GM18519 (cell line): ENCODE measurements at regions not wholly inside any gene's neighbourhood (a gene's known extent, or its start where the extent isn't known, plus 50 kb on each side); places are given as distances from the start of the nearest gene placed in this dataset.

Source experiments
- ATAC-seq: cut with Tn5 transposase; IDR thresholded peaks from one replicate; pipeline ENCODE4 v1.9.1; 2021; ENCODE audit warnings: mild to moderate bottlenecking, moderate library complexity; ENCODE audit not compliant: unreplicated experiment, low FRiP score

- ATAC-seq: no peak
Observed at GRCh38 chr7:21077602-21078001, 290.9 kb upstream of the SP8 start.

- ATAC-seq: no peak
Observed at GRCh38 chr7:21084286-21084685, 297.6 kb upstream of the SP8 start.

DNA sequence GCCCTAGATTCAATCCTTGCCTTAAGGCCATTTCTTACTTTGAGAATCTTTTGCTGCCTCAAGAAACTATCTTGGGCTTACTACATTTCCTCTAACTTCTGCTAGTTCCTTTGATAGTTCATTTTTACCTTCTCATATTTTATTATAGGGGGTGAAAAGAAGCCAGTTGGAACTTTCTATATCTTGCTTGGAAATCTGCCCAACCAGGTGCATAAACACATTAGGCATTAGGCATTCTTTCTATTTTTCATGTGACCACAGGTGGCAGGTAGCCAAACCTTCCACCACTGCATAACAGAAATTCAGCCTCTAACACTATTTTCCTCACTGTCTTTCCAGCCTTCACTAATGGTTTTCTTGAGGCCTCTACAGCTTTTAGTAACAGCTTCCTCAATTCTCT is 300.0 kb upstream of the SP8 start:
- ATAC-seq: no peak

GRCh38 chr7:21089653-21090052 is 303.0 kb upstream of the SP8 start:
- ATAC-seq: no peak

DNA sequence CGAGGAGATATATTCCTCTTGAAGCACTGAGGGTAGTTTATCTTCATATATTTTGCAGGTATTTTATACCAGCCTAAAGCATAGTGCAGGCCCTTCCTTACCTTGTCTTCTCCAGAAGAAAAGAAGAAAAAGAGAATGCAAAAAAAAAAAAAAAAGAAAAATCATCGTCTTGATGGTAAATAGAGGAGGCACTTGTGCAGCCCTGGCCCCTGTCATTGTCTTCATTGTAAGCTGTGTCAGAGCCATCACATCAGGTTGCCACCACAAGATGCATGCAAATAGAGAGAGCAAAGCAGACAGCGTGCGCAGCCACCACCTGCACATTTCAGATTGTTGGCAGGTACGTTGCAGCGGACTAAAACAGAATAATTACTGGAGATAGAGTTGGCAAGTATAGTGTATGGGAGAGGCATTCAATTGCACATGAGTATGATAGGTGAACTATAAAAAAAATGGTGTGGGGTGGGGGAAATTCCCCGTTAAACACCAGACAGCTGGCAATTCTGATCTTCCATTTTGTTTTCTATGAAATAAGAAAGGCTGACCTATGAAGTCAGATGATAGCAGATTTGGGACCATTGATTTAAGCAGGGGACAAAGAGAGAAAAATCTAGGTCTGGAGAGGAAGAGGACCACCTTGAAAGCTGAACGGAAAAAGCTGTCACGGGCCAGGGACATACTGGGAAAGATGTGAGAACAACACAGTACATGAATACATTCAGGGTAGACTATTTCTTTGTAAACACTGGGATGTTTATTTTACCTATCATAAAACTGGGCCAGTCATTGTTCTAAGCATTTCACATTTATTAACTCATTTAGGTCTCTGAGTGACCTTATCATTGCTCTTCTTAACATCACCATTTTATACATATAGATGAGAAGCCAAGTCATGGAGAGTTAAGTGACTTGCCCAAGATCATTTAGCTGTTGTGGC is 306.3 kb upstream of the SP8 start:
- ATAC-seq: no peak

- no peak for ATAC-seq
Observed at GRCh38 chr7:21094589-21094988, 307.9 kb upstream of the SP8 start.

- ATAC-seq: no peak
Observed at GRCh38 chr7:21099432-21099831, 312.7 kb upstream of the SP8 start.

GRCh38 chr7:21099955-21100354 is 313.3 kb upstream of the SP8 start:
- no peak for ATAC-seq

DNA sequence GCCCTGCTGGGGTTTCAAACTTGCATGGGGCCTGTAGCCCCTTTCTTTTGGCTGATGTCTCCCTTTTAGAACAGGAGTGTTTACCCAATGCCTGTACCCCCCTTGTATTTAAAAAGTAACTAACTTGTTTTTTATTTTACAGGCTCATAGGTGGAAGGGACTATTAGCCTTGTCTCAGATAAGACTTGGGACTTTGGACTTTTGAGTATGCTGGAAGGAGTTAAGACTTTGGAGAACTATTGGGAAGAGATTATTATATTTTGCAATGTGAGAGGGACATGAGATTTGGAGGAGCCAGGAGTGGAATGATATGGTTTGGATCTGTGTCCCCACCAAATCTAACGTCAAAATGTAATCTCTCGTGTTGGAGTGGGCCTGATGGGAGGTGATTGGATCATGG is 314.9 kb upstream of the SP8 start:
- ATAC-seq: no peak

DNA sequence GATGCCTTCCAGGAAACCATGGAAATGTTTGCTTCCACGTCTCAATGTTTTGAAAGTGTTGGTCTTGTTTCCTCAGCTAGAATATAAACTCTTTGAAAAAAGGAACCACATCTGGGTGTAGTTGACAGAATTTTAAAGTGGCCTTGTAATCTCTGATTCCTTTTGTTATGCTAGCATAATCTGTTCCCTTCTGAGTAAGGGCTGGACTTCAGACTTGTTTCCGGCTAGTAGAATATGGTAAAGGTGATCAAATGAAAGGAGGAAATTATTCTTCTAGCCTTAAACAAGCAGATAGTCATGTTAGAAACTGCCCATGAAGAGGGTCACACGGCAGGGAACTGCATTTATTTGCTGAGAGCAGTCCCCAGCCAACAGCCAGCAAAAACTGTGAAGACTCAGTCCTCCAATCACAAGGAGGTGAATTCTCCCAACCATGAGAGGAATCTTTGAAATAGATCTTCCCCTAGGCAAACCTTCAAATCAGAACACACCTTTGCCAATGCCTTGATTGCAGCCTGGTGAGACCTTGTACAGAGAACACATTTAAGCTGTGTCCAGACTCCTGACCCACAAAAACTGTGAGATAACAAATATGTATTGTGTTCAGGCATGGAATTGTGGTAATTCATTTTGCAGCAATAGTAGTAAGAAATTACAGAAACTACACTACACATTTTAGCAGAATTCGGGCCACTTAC is 316.9 kb upstream of the SP8 start:
- ATAC-seq: no peak

GRCh38 chr7:21104124-21104500 is 317.4 kb upstream of the SP8 start:
- ATAC-seq: no peak

DNA sequence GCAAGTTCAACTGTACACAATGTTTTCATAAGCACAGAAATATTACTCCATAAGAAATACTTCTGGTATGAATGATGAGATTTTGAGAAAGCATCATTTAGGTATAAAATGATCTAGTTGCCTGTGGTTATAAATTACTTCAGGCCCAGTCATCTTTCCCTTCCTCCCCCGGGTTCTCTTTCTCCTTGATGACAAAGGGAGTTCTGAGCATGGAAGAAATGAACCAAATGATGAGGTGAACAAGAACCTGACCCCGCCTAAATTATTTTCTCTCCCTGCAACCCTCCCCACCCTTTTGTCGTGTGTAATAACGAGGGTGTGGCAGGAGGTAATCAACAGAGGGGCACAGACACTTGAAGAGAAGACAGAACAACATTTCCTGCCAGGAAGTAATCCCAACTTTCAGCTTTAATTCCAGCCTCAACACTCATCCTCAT is 319.6 kb upstream of the SP8 start:
- ATAC-seq: no peak

DNA sequence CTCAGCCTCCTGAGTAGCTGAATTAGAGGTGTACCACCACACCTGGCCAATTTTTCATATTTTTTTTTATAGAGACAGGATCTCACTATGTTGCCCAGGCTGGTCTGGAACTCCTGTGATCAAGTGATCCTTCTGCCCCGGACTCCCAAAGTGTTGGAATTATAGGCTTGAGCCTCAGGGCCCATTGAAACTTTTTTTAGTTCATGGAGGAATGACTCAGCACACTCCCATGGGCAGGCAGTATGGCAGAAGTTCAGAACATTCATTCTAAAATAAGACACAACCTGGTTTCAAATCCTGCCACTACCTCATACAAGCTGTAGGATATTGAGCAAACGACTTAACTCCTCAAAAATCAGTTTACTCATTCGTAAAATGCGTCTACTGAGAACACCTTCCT is 320.4 kb upstream of the SP8 start:
- no peak for ATAC-seq

DNA sequence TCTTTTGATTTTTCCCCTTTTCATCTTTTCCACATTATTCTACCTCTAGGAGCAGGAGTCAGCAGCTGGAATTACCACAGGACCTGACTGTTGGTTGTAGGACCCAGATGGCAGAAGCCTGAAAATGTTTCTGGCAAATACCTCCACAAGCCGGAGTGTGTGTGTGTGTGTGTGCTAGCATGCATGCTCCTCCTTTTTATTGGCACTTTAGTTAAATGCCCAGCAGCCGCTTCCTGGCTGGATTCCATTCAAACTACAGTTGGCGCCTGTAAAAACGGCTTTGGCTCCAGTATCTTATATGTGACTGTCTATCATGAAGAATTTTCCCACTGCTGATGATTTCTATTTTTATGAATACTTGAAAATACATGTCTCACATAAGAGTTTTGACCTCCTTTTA is 319.7 kb upstream of the SP4 start:
- no peak for ATAC-seq

DNA sequence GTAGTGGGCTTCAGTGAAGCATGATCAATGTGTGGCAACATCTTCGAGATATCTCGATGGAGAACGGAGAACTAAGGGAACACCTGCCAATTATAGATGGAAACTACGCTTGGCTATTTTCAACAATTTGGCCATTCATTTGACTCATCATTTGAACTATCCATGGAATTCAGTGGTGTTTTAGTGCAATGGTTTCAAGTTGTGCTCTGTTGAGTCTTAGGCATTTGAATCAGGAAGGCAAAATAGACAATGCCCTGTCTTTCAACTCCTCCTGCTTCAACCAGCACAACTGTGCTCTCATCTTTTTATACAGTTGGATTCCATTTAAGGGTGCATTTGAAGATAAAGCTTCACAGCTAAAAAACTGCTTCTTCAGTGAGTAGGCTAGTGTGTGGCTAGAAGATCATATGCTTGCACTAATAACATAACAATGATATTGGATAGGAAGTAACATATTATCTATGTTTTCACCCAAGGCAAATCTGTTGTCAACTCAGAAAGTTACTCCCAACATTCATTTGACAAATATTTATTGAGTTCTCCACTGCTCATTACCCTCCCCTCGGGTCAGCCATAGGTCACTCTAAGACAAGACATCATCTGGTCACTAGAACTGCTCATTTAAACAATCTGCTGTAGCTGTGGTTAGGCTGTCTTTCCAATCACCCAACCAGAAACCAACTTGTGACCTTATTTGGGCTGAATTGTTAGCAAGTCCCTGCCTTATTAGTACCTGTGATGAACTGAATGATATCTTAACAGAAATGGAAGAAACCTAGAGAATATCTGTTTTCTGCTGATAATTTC is 314.1 kb upstream of the SP4 start:
- ATAC-seq: no peak

GRCh38 chr7:21123586-21123985 is 304.3 kb upstream of the SP4 start:
- no peak for ATAC-seq

- ATAC-seq: no peak
Observed at GRCh38 chr7:21125297-21125696, 302.6 kb upstream of the SP4 start.

GRCh38 chr7:21128062-21128817 is 299.6 kb upstream of the SP4 start:
- no peak for ATAC-seq

DNA sequence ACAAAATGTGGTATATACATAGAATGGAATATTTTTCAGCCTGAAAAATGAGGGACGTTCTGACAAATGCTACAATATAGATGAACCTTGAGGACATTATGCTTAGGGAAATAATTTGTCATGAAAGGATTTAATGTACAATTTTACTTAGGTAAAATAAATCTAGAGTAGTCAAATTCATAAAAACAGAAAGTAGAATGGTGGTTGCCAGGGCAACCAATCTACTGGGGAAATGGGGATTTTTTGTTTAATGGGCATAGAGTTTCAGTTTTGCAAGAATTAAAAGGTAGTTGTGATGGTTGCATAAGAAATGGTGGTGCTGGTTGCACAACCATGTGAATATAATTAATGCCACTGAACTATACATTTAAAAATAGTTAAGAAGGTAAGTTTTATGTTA is 296.0 kb upstream of the SP4 start:
- ATAC-seq: no peak

DNA sequence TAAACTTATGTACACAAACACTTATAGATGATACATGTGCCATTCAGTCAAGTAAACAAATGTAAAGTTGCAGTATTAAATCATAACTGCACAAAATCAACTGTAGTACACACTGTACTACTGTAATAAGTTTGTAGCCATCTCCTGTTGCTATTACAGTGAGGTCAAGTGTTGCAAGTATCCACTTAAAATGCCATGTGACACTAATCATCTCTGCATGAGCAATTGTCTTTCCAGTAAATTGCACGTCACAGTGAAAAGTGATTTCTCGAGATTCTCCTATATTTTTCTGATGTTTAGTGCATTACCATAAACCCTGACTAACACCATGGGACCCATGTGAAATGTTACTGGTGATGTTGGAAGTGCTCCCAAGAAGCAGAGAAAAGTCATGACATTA is 293.3 kb upstream of the SP4 start:
- no peak for ATAC-seq
